NOMO-1 treated with dmso at 0.1 percent for 144 hours (cell line): ENCODE measurements at regions not wholly inside any gene's neighbourhood (a gene's known extent, or its start where the extent isn't known, plus 50 kb on each side); places are given as distances from the start of the nearest gene placed in this dataset.

Experiments
- DNase-seq: peaks from one replicate; lab custom pipeline; 2025; ENCODE audit not compliant: unreplicated experiment; lab: John Stamatoyannopoulos, UW

DNA sequence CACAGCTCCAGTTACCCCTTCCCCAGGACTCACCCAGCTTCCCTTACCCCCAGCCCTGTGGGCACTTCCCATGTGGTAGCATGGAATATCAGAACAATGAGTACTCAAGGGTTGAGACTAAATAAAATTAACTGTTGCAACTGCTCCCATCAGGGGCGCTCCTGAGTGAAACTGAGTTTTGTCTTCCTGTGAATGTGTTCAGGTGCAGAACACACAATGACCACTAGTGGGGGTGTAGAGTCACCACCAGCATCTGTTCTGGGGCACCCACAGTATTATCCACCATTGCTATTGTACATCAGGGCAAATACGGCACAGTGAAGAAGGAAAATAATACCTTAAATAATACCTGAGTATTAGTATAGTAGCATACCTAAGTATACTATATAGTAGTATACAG lies 689.7 kb downstream of the TBC1D22A start:
- no peak for DNase-seq

GRCh38 chr22:47450876-47451475 lies 688.5 kb downstream of the TBC1D22A start:
- no peak for DNase-seq

DNA sequence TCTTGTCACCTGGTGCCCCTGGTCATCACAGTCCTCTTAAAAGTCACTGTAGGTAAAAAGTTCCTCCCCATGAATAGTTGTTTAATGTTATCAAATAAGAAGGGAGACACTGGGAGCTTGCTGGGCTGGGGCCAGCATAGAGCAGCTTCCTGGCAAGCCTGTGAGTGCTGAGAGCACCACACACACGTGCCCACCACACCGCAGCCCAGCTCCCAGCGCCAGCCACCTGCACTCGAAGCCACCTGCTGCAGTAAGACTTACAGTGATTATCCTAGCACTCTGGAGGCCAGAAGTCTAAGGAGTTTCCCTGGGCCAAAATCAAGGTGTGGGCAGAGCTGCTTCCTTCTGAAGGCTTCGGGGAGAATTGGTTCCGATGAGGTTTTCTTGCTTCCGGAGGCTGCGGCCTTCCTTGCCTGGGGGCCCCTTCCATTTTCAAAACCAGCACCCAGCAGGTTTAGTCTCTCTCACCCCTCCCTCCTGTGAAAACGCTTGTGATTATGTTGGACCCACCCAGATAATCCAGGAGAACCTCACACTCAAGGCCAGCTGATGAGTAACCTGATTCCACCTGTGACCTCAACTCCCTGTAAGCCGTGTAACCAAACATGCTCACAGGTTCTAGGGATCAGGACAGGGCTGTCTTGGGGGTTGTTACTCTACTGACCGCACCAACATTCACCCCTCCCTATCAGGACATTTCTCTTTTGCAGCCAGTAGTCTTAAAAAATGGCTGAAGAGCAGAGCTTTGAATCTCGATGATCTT lies 687.2 kb downstream of the TBC1D22A start:
- no peak for DNase-seq

DNA sequence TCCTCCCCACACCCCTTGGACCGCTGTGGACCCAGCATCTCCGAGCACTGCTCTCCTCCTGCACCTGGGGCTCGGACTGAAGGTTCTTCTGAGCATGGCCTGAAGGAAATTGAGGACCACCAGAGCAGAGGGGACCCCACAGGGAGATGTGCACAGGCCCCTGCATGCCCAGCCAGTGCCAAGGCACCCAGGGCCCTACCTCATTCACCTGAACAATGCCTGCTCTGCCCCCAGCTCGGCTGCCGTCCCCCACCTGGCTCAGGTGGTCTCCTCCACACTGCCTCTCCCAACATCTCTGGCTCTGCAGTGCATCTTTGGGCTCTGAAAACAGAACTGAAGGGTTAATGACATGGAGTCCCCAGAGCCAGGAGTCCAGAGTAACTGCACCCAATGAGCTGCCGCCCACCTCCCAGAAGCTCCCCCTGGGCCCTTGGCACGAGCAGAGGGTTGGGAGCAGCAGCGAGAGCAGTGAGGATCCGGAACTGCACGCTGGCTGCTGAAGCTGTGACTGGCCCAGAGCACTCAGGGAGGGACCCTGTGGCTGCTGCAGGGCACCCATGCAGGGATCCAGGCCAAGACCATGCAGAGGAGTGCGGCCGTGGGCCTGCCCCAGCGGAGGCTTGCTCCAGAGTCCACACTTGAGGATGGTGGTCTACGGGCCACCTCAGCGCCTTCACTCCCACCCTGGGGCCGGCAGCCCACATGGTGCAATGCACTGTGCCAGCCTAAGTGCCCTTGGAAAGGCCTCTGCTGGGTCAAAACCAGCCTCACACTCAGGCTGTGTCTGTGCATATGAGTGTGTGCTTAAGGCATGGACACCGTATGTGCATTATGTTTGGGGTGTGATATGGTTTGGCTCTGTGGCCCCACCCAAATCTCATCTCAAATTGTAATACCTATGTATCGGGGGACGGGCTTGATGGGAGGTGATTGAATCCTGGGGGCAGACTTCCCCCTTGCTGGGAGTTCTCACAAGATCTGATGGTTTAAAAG lies 686.1 kb downstream of the TBC1D22A start:
- no peak for DNase-seq

GRCh38 chr22:47446821-47447810 lies 684.7 kb downstream of the TBC1D22A start:
- no peak for DNase-seq

DNA sequence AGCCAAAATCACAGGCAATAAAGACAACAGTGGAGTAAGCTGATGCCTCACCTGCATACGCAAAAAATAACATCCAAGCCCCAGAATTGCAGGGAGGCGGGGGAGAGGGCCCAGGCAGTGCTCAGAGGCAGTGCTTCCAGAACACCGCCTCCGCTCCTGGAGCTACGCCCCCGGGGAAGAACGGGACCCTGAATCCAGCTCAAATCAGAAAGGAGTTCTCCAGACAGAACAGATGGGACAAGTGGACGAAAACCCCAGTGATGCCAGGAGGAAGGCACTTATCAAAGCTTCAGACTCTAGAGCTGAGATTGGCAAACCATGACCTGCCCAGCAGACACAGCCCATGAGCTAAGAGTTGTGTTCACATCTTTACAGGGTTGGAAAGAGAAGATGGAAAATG lies 683.9 kb downstream of the TBC1D22A start:
- DNase-seq, result no peak

GRCh38 chr22:47445716-47446290 lies 683.4 kb downstream of the TBC1D22A start:
- DNase-seq, result no peak

DNA sequence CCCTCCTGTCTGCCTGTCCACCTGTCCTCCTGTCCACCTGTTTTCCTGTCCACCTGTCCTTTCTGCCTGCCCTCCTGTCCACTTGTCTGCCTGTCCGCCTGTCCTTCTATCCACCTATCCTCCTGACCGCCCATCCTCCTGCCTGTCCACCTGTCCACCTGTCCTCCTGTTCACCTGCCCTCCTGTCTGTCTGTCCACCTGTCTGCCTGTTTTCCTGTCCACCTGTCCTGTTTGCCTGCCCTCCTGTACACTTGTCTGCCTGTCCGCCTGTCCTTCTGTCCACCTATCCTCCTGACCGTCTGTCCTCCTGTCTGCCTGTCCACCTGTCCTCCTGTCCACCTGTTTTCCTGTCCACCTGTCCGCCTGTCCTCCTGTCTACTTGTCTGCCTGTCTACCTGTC lies 682.8 kb downstream of the TBC1D22A start:
- no peak for DNase-seq

DNA sequence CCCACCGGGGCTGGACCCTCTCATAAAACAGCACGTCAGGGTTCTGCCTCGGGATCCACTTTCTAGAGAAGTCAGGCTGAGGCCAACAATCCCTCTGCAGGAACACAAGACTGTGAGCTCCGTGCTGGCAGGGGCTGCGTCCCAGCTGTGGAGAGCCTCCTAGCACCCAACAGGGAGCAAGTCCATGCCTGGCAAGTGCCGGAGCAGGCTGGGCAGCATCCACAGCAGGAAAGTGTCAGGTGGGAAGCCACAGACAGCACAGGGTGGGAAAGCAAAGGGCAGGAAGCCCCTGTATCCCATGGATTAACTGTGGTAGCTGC lies 682.3 kb downstream of the TBC1D22A start:
- no peak for DNase-seq

DNA sequence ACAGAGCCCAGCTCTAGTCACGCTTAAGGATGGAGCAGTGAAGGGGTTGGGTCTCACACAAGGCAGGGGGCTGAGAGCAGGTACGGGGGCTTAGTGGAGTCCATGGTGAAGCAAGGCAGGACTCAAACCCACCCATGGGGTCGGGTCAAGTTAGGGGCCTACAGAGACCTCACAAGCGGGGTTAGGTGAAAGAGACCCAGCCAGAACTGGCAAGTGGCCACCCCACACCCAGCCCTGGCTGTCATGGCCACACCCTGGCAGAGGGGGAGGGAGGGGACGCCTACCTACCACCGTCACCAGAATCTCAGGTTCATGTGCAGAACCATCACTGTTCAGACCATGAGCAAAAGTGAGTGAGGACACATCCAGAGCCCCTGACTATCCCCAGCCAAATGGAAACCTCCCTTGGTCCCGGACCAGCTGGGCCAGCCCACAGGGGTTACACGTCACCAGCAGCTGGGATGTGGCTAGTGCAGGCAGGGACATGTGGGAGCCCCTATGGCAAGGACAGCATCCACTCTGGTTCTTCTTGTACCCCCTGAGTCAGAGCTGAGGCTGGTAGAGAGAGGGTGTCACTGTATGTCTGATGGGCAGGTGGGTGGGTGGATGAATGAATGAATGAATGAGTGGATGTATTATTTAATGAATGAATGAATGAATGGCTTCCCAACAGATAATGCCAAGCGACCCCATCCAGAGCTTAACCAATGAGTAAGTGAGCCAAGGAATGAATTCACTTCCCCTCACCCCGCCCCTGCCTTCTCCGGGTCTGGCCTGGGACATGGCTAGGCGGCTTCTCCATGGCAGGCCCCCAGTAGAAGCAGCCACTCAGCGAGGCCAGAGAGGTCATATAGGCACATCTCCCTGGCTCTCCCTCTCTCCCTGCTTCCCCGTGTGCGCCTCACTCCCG lies 681.6 kb downstream of the TBC1D22A start:
- DNase-seq, result no peak

GRCh38 chr22:47442821-47443220 lies 680.4 kb downstream of the TBC1D22A start:
- no peak for DNase-seq

DNA sequence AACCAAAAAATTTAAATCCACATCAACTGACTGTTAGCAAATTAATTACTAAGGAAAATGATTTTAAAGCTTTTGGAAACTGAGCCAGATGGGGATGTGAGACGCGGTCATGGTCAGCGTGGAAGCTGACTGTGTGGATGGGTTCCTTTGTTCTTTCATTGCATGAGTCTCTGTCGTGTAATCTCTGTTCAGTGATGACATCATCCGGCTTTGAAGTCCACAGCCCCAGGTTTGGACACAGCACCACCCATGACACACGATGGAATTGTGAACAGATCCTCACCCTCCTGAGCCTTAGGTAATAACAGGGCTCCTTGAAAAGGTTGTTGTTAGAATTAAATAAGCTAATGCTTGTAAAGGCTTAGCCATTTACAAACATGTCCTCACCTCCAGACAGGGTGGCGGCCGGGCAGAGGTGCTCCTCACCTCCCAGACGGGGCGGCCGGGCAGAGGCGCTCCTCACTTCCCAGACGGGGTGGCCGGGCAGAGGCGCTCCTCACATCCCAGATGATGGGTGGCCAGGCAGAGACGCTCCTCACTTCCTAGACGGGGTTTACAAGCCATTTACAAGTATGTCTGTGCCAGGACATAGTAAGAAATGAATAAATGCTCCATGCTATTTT lies 677.3 kb downstream of the TBC1D22A start:
- DNase-seq, result no peak

DNA sequence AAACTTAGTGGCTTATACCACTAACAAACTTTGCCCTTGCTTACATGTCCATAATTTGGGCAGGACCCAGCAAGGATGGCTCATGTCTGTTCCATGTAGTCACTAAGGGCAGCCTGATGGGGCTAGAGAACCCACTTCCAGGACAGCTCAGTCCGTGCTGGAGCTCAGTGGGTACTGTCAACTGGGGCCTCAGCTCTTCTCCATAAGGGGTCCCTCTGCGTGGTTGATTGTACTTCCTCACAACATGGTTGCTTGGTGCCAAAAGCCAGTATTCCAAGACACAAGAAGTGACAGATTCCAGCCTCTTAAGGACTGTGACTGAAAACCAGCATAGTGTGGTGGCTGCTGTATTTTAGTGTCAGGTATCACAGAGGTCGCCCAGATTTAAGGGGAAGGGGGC lies 675.2 kb downstream of the TBC1D22A start:
- no peak for DNase-seq

DNA sequence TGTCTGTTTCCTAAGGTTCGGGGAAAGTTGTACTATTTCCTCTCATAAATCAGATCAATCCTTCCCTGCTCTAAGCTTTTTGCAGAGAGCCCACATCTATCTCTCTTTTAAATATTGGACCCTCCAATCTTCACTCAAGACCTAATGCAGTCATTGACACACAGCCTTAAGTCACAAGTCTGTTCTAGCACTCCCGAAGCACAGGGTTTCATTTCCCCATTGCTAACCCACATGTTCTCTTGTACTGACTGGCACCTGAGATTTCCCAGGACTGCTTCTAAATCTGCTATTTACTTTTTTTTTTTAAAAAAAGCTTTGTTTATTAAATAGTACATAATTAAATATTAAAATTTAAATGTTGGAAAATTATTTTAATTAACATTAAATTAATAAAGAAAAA lies 674.7 kb downstream of the TBC1D22A start:
- DNase-seq, result no peak

DNA sequence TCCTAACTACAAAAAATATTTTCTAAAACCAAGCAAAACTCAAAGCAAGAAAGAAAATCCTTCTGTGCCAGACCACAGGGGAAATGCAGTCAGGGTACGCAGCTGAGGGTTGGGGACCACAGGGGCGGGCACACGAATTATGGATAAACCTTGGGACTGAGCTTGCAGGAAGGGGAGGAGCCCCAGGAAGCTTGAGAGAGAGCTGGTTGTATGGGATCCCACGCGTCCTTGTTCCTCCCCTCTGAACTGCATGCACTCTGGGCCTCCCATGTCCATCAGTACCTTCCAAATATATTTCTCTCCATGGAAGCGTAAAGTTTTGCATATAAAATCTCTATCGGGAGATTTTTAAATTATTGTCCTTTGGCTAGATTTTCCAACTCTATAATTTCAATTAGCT lies 673.4 kb downstream of the TBC1D22A start:
- no peak for DNase-seq

- no peak for DNase-seq
These were observed 672.7 kb downstream of the TBC1D22A start for GRCh38 chr22:47435204-47435487.

GRCh38 chr22:47434336-47435203 lies 672.1 kb downstream of the TBC1D22A start:
- DNase-seq, result no peak

GRCh38 chr22:47433627-47434026 lies 671.2 kb downstream of the TBC1D22A start:
- DNase-seq, result no peak
